Caco-2 (cell line): ENCODE measurements at regions not wholly inside any gene's neighbourhood (a gene's known extent, or its start where the extent isn't known, plus 50 kb on each side); places are given as distances from the start of the nearest gene placed in this dataset.

Source experiments
- BruUV-seq: library from RNA; stranded (reverse); fragments of 400-500 nt; replicated peaks from 2 replicates; lab custom pipeline; 2021; lab: Mats Ljungman, UMichigan
- CTCF ChIA-PET: fragments of 300-600 bp; sonication (Branson Sonifier 250); formaldehyde crosslinking; loops from one replicate; lab custom pipeline; 2022; ENCODE audit warnings: antibody characterized with exemption; lab: Charles Lee
- POLR2A ChIA-PET: fragments of 300-600 bp; sonication (Branson Sonifier 250); formaldehyde crosslinking; loops from one replicate; lab custom pipeline; 2022; ENCODE audit warnings: antibody characterized with exemption; lab: Charles Lee
- DNase-seq, 2 experiments: peaks; one replicate each; pipeline versions ENCODE4 v3.0.0 to v3.0.0-alpha.2; 2020 to 2022
- H3K27me3 ChIP-seq: replicated peaks from 2 replicates; pipeline ENCODE4 v1.6.0; 2011; ENCODE audit warnings: low read length; ENCODE audit not compliant: control insufficient read depth, insufficient read depth
- H3K36me3 ChIP-seq: 2 replicates; pipeline ENCODE4 v1.5.1; 2011; ENCODE audit warnings: low read length; ENCODE audit not compliant: control insufficient read depth, insufficient read depth
- H3K4me1 ChIP-seq: fragments of 250-450 bp; sonication (Bioruptor Pico); 2 replicates; pipeline ENCODE4 v1.5.1; 2020; ENCODE audit warnings: mild to moderate bottlenecking
- H3K4me3 ChIP-seq: 2 replicates; pipeline ENCODE4 v1.5.1; 2011; ENCODE audit warnings: low read depth, mild to moderate bottlenecking, control low read depth, low read length
- H3K9me3 ChIP-seq: fragments of 250-450 bp; sonication (Bioruptor Pico); 2 replicates; pipeline ENCODE4 v1.5.1; 2020; ENCODE audit warnings: mild to moderate bottlenecking, moderate library complexity
- H3K27ac Mint-ChIP-seq: one replicate; pipeline ENCODE4 v1.8.0; 2022; ENCODE audit warnings: mixed read lengths; ENCODE audit not compliant: unreplicated experiment
- H3K27me3 Mint-ChIP-seq: one replicate; pipeline ENCODE4 v1.8.0; 2022; ENCODE audit warnings: mixed read lengths; ENCODE audit not compliant: insufficient read depth, unreplicated experiment
- H3K36me3 Mint-ChIP-seq: one replicate; pipeline ENCODE4 v1.8.0; 2022; ENCODE audit warnings: mild to moderate bottlenecking, mixed read lengths; ENCODE audit not compliant: insufficient read depth, unreplicated experiment
- H3K4me1 Mint-ChIP-seq: one replicate; pipeline ENCODE4 v1.8.0; 2022; ENCODE audit warnings: low read depth, mixed read lengths; ENCODE audit not compliant: unreplicated experiment
- H3K4me3 Mint-ChIP-seq: one replicate; pipeline ENCODE4 v1.8.0; 2022; ENCODE audit warnings: mild to moderate bottlenecking, moderate library complexity, mixed read lengths; ENCODE audit not compliant: unreplicated experiment
- H3K9me3 Mint-ChIP-seq: one replicate; pipeline ENCODE4 v1.8.0; 2022; ENCODE audit warnings: mixed read lengths; ENCODE audit not compliant: unreplicated experiment
- CTCF ChIP-seq, 2 experiments: fragments of 200-600 bp in 1 of 2; IDR thresholded peaks; 1 replicate in 1 of 2; 2 replicates in 1 of 2; pipeline versions ENCODE4 v1.5.1 to v1.8.0; 2011 to 2022; ENCODE audit warnings: antibody characterized with exemption in 1 of 2, control low read depth in 1 of 2, inconsistent platforms in 1 of 2, low read depth in 1 of 2, low read length in 1 of 2, mild to moderate bottlenecking in 1 of 2, moderate library complexity in 1 of 2; ENCODE audit not compliant: insufficient read depth in 1 of 2, severe bottlenecking in 1 of 2, unreplicated experiment in 1 of 2
- intact Hi-C: fragments of 100-400 bp; cut with micrococcal nuclease; formaldehyde crosslinking; loops from one replicate; pipeline ENCODE4 v1.10.0; 2022; ENCODE audit not compliant: unreplicated experiment

GRCh38 chr11:26093206-26093605, 238.7 kb upstream of the ANO3 start:
- no peak for TF ChIP-seq CTCF (IDR thresholded peaks at IDR 0.05; ENCODE audit: insufficient read depth in 1 of 2, low read depth in 1 of 2, low read length in 1 of 2, severe bottlenecking in 1 of 2, unreplicated experiment in 1 of 2)
- H3K4me1 ChIP-seq, result no peaks in the 10 kb centered on the region
- intact Hi-C loops, result no loop called here
- no peak overlapping the region for H3K27ac Mint-ChIP-seq
- H3K4me1 Mint-ChIP-seq, result no peaks in the 10 kb centered on the region
- BruUV-seq, result no TSS peak
- no peaks in the 10 kb centered on the region for H3K9me3 ChIP-seq
- H3K27me3 Mint-ChIP-seq, result peaks cover 7% of the 10 kb centered on the region
- no peaks in the 10 kb centered on the region for H3K36me3 Mint-ChIP-seq
- DNase-seq, result no peak
- H3K9me3 Mint-ChIP-seq, result no peaks in the 10 kb centered on the region
- no peak overlapping the region for H3K4me3 ChIP-seq
- no peaks in the 10 kb centered on the region for H3K36me3 ChIP-seq
- 0 out of 2 replicates have a peak, but pooled peaks cover 1% of the 10 kb centered on the region for H3K27me3 ChIP-seq
- CTCF ChIA-PET, result no interaction called here
- POLR2A ChIA-PET, result no interaction called here
- H3K4me3 Mint-ChIP-seq, result no peak overlapping the region

- intact Hi-C loops, result loop anchor here (1.0 to 2.0 kb wide), 2 partner anchors 132 to 181 kb away; no protein-coding TSS in a partner anchor
- TF ChIP-seq CTCF (IDR thresholded peaks at IDR 0.05; ENCODE audit: insufficient read depth in 1 of 2, low read depth in 1 of 2, low read length in 1 of 2, severe bottlenecking in 1 of 2, unreplicated experiment in 1 of 2), result peak in 1 of 2 experiments; percentile 3
- ChIA-PET POLR2A (no interaction called here), CTCF (no interaction called here)
- no TSS peak for BruUV-seq
- Histone ChIP-seq H3K9me3 (no peaks in the 10 kb centered on the region), H3K27me3 (0 out of 2 replicates have a peak, but pooled peaks cover 1% of the 10 kb centered on the region), H3K4me3 (no peak overlapping the region), H3K36me3 (no peaks in the 10 kb centered on the region), H3K4me1 (no peaks in the 10 kb centered on the region)
- Mint-ChIP-seq H3K4me3 (no peak overlapping the region), H3K27ac (no peak overlapping the region), H3K27me3 (peaks cover 4% of the 10 kb centered on the region), H3K9me3 (no peaks in the 10 kb centered on the region), H3K36me3 (no peaks in the 10 kb centered on the region), H3K4me1 (no peaks in the 10 kb centered on the region)
- DNase-seq, result peak in 1 of 2 experiments; percentile 5
These were observed 236.6 kb upstream of the ANO3 start for GRCh38 chr11:26095340-26095739.

- ChIA-PET POLR2A (no interaction called here), CTCF (no interaction called here)
- Mint-ChIP-seq H3K4me1 (no peaks in the 10 kb centered on the region), H3K27ac (no peak overlapping the region), H3K4me3 (no peak overlapping the region), H3K36me3 (no peaks in the 10 kb centered on the region), H3K9me3 (no peaks in the 10 kb centered on the region), H3K27me3 (peaks cover 6% of the 10 kb centered on the region)
- no peak for TF ChIP-seq CTCF (IDR thresholded peaks at IDR 0.05; ENCODE audit: insufficient read depth in 1 of 2, low read depth in 1 of 2, low read length in 1 of 2, severe bottlenecking in 1 of 2, unreplicated experiment in 1 of 2)
- Histone ChIP-seq H3K9me3 (no peaks in the 10 kb centered on the region), H3K4me1 (no peaks in the 10 kb centered on the region), H3K4me3 (no peak overlapping the region), H3K36me3 (no peaks in the 10 kb centered on the region), H3K27me3 (0 out of 2 replicates have a peak, but pooled peaks cover 1% of the 10 kb centered on the region)
- no peak for DNase-seq
- no TSS peak for BruUV-seq
- intact Hi-C loops, result no loop called here
These were observed 235.5 kb upstream of the ANO3 start for GRCh38 chr11:26096451-26096850.
